ENCODE measurements at regions not wholly inside any gene's neighbourhood (a gene's known extent, or its start where the extent isn't known, plus 50 kb on each side); places are given as distances from the start of the nearest gene placed in this dataset.

- in situ Hi-C loops (cut with MboI; ENCODE audit: low pct_ligation_motif_present in 1 of 4, low pct_unique_long_range_greater_than_20kb in 1 of 4, low sequenced_read_pairs in 3 of 4) (no loop called here), intact Hi-C loops (cut with DNase I; ENCODE audit: low total_unique reads) (no loop called here)
- no peak for DNase-seq
Measured at GRCh38 chr16:5895976-5896375, 798.4 kb upstream of the EEF2KMT start.

GRCh38 chr16:5895137-5895536 lies 797.5 kb upstream of the EEF2KMT start:
- H3K4me3 ChIP-seq: no peak overlapping the region
- no peak for TF ChIP-seq EP300 (IDR thresholded peaks at IDR 0.05; ENCODE audit: low read depth)
- TF ChIP-seq CTCF (IDR thresholded peaks at IDR 0.05): no peak
- no peak for TF ChIP-seq POLR2AphosphoS5 (IDR thresholded peaks at IDR 0.05)
- TF ChIP-seq POLR2A (IDR thresholded peaks at IDR 0.05): no peak
- 89% methylated on average over 4 of the region's 4 CpGs; no CpG with 5 or more reads in 1 of the 2 donors for WGBS, 2 donors (ENCODE audit: low coverage in 1 of 2)
- H3K9me3 ChIP-seq: no peaks in the 10 kb centered on the region
- in situ Hi-C loops (cut with MboI; ENCODE audit: low pct_ligation_motif_present in 1 of 4, low pct_unique_long_range_greater_than_20kb in 1 of 4, low sequenced_read_pairs in 3 of 4) (no loop called here), intact Hi-C loops (cut with DNase I; ENCODE audit: low total_unique reads) (no loop called here)
- H3K36me3 ChIP-seq: no peaks in the 10 kb centered on the region
- H3K4me1 ChIP-seq: no peaks in the 10 kb centered on the region
- H3K27ac ChIP-seq: no peak overlapping the region
- no peak for DNase-seq
- no peaks in the 10 kb centered on the region for H3K27me3 ChIP-seq

More at GRCh38 chr16:5895976-5896375, 798.4 kb upstream of the EEF2KMT start:
- Histone ChIP-seq H3K27ac (no peak overlapping the region), H3K4me1 (no peaks in the 10 kb centered on the region), H3K36me3 (no peaks in the 10 kb centered on the region), H3K4me3 (no peak overlapping the region), H3K9me3 (no peaks in the 10 kb centered on the region), H3K27me3 (no peaks in the 10 kb centered on the region)
- 22 to 73% methylated on average over 3 to 5 of the region's 5 CpGs for WGBS, 2 donors (ENCODE audit: low coverage in 1 of 2)
- no peak for TF ChIP-seq POLR2AphosphoS5 (IDR thresholded peaks at IDR 0.05)
- TF ChIP-seq CTCF (IDR thresholded peaks at IDR 0.05): no peak
- no peak for TF ChIP-seq POLR2A (IDR thresholded peaks at IDR 0.05)
- TF ChIP-seq EP300 (IDR thresholded peaks at IDR 0.05; ENCODE audit: low read depth): no peak

GRCh38 chr16:5891296-5891695 lies 793.7 kb upstream of the EEF2KMT start:
- Histone ChIP-seq H3K27ac (no peak overlapping the region), H3K27me3 (no peaks in the 10 kb centered on the region), H3K36me3 (no peaks in the 10 kb centered on the region), H3K4me3 (no peak overlapping the region), H3K9me3 (no peaks in the 10 kb centered on the region), H3K4me1 (no peaks in the 10 kb centered on the region)
- WGBS, 2 donors (ENCODE audit: low coverage in 1 of 2): 84 to 93% methylated on average over 3 to 7 of the region's 7 CpGs
- DNase-seq: no peak
- TF ChIP-seq POLR2AphosphoS5 (IDR thresholded peaks at IDR 0.05): no peak
- no peak for TF ChIP-seq EP300 (IDR thresholded peaks at IDR 0.05; ENCODE audit: low read depth)
- TF ChIP-seq CTCF (IDR thresholded peaks at IDR 0.05): no peak
- no peak for TF ChIP-seq POLR2A (IDR thresholded peaks at IDR 0.05)
- intact Hi-C loops (cut with DNase I; ENCODE audit: low total_unique reads): no loop called here
- in situ Hi-C loops (cut with MboI; ENCODE audit: low pct_ligation_motif_present in 1 of 4, low pct_unique_long_range_greater_than_20kb in 1 of 4, low sequenced_read_pairs in 3 of 4): no loop called here

- no peaks in the 10 kb centered on the region for H3K36me3 ChIP-seq
- TF ChIP-seq EP300 (IDR thresholded peaks at IDR 0.05; ENCODE audit: low read depth) (no peak), POLR2A (IDR thresholded peaks at IDR 0.05) (no peak), POLR2AphosphoS5 (IDR thresholded peaks at IDR 0.05) (no peak)
- no peak for DNase-seq
- no peak overlapping the region for H3K27ac ChIP-seq
- in situ Hi-C loops (cut with MboI; ENCODE audit: low pct_ligation_motif_present in 1 of 4, low pct_unique_long_range_greater_than_20kb in 1 of 4, low sequenced_read_pairs in 3 of 4): no loop called here
- intact Hi-C loops (cut with DNase I; ENCODE audit: low total_unique reads): no loop called here
- H3K4me3 ChIP-seq: no peak overlapping the region
- no peaks in the 10 kb centered on the region for H3K27me3 ChIP-seq
- H3K9me3 ChIP-seq: no peaks in the 10 kb centered on the region
- 76 to 83% methylated on average over 3 to 6 of the region's 6 CpGs for WGBS, 2 donors (ENCODE audit: low coverage in 1 of 2)
- H3K4me1 ChIP-seq: no peaks in the 10 kb centered on the region
Measured at GRCh38 chr16:5885521-5885920, 787.9 kb upstream of the EEF2KMT start.

- no peak overlapping the region for H3K27ac ChIP-seq
- H3K4me1 ChIP-seq: no peaks in the 10 kb centered on the region
- TF ChIP-seq POLR2AphosphoS5 (IDR thresholded peaks at IDR 0.05) (no peak), POLR2A (IDR thresholded peaks at IDR 0.05) (no peak), EP300 (IDR thresholded peaks at IDR 0.05; ENCODE audit: low read depth) (no peak), CTCF (IDR thresholded peaks at IDR 0.05) (no peak)
- no peak overlapping the region for H3K4me3 ChIP-seq
- DNase-seq: no peak
- WGBS, 2 donors (ENCODE audit: low coverage in 1 of 2): 65 to 81% methylated on average over 5 of the region's 5 CpGs
- H3K36me3 ChIP-seq: no peaks in the 10 kb centered on the region
- no peaks in the 10 kb centered on the region for H3K9me3 ChIP-seq
- in situ Hi-C loops (cut with MboI; ENCODE audit: low pct_ligation_motif_present in 1 of 4, low pct_unique_long_range_greater_than_20kb in 1 of 4, low sequenced_read_pairs in 3 of 4) (no loop called here), intact Hi-C loops (cut with DNase I; ENCODE audit: low total_unique reads) (no loop called here)
- H3K27me3 ChIP-seq: no peaks in the 10 kb centered on the region
Measured at GRCh38 chr16:5884996-5885395, 787.4 kb upstream of the EEF2KMT start.

All from transverse colon (tissue), 4 donors.